GM12878 (cell line): ENCODE measurements at regions not wholly inside any gene's neighbourhood (a gene's known extent, or its start where the extent isn't known, plus 50 kb on each side); places are given as distances from the start of the nearest gene placed in this dataset.
"Not testable (repeated sequence)": the region's sequence is repeated elsewhere in the genome, so short reads cannot be mapped to it uniquely, and the experiment has no call there.

Experiments
- ATAC-seq: fragments of 200-7000 bp; cut with Tn5 transposase; 3 replicates; pipeline ENCODE4 v1.9.1; 2020; ENCODE audit warnings: mild to moderate bottlenecking, moderate library complexity
- BruUV-seq: library from RNA; stranded (reverse); fragments of 400-500 nt; replicated peaks from 2 replicates; lab custom pipeline; 2021; lab: Mats Ljungman, UMichigan
- CTCF ChIA-PET: fragments of 300-600 bp; sonication (Branson Sonifier 250); formaldehyde crosslinking; extraction: SDS; loops from one replicate; lab custom pipeline; 2021; ENCODE audit warnings: inconsistent platforms; lab: Yijun Ruan, JAX
- POLR2A ChIA-PET: fragments of 350-600 bp; formaldehyde crosslinking; extraction: SDS; loops from one replicate; lab custom pipeline; 2021; ENCODE audit warnings: inconsistent platforms; lab: Charles Lee
- RAD21 ChIA-PET: fragments of 300-600 bp; sonication (Branson Sonifier 250); formaldehyde crosslinking; loops from one replicate; lab custom pipeline; 2023; ENCODE audit warnings: antibody characterized with exemption; ENCODE audit not compliant: unreplicated experiment; lab: Charles Lee
- SMC1A ChIA-PET: fragments of 300-600 bp; sonication (Branson Sonifier 250); formaldehyde crosslinking; loops from one replicate; lab custom pipeline; 2023; ENCODE audit not compliant: unreplicated experiment, uncharacterized antibody; lab: Charles Lee
- DNase-seq: peaks from one replicate; pipeline ENCODE4 v3.0.0-alpha.2; 2011; ENCODE audit warnings: low read depth, low spot score
- FAIRE-seq: peaks from 3 replicates; lab custom pipeline; 2011; peaks lifted over from hg19 to GRCh38; lab: Jason Lieb, UNC
- H2AFZ ChIP-seq: 2 replicates; pipeline ENCODE4 v1.6.0; 2011; ENCODE audit warnings: low read depth, low read length, control low read depth; ENCODE audit not compliant: control insufficient read depth
- H3K27ac ChIP-seq: 2 replicates; pipeline ENCODE4 v1.5.1; 2011; ENCODE audit warnings: control low read depth; ENCODE audit not compliant: control insufficient read depth, insufficient read depth
- H3K27me3 ChIP-seq, 2 experiments: replicated peaks in 1 of 2; 2 replicates each; pipeline versions ENCODE4 v1.6.0 to v1.6.1; 2011; ENCODE audit warnings: low read length in 1 of 2; ENCODE audit not compliant: control insufficient read depth in 2 of 2, insufficient read depth in 2 of 2
- H3K36me3 ChIP-seq, 2 experiments: 2 replicates each; pipeline ENCODE4 v1.5.1; 2011; ENCODE audit warnings: low read length in 1 of 2; ENCODE audit not compliant: control insufficient read depth in 2 of 2, insufficient read depth in 2 of 2
- H3K4me1 ChIP-seq: 2 replicates; pipeline ENCODE4 v1.6.1; 2011; ENCODE audit warnings: mild to moderate bottlenecking, low read length, moderate library complexity, mixed read lengths; ENCODE audit not compliant: control insufficient read depth, insufficient read depth
- H3K4me2 ChIP-seq: 2 replicates; pipeline ENCODE4 v1.6.0; 2011; ENCODE audit warnings: control low read depth; ENCODE audit not compliant: control insufficient read depth, insufficient read depth
- H3K4me3 ChIP-seq: fragments of 200-600 bp; sonication (generic); 2 replicates; pipeline ENCODE4 v1.5.1; 2016
- H3K79me2 ChIP-seq: 2 replicates; pipeline ENCODE4 v1.6.0; 2011; ENCODE audit warnings: low read length; ENCODE audit not compliant: control insufficient read depth, insufficient read depth
- H3K9ac ChIP-seq: 2 replicates; pipeline ENCODE4 v1.8.0; 2011; ENCODE audit warnings: low read length, control low read depth, mixed read lengths; ENCODE audit not compliant: control insufficient read depth, insufficient read depth
- H3K9me3 ChIP-seq: replicated peaks from 3 replicates; pipeline ENCODE4 v1.5.1; 2011; ENCODE audit warnings: mild to moderate bottlenecking, low read length; ENCODE audit not compliant: control insufficient read depth, insufficient read depth
- H4K20me1 ChIP-seq: 2 replicates; pipeline ENCODE4 v1.6.0; 2011; ENCODE audit not compliant: control insufficient read depth, insufficient read depth
- FOXM1 ChIP-seq: IDR thresholded peaks from 2 replicates; pipeline ENCODE4 v1.6.1; 2012; ENCODE audit warnings: low read depth, mild to moderate bottlenecking, inconsistent platforms, low read length, moderate library complexity
- LARP7 ChIP-seq: fragments of 450-650 bp; IDR thresholded peaks from 2 replicates; pipeline ENCODE4 v1.6.1; 2017; ENCODE audit warnings: mild to moderate bottlenecking
- WGBS: methylation state at CpG from one replicate; pipeline ENCODE4 v1.1.6; 2016; ENCODE audit warnings: low lambda C conversion rate; ENCODE audit not compliant: insufficient replicate concordance, insufficient coverage; ENCODE audit errors: missing lambda C conversion rate; 5-methylcytosine and 5-hydroxymethylcytosine counted together
- in situ Hi-C: fragments of 300-500 bp; cut with MboI; formaldehyde crosslinking; loops from 9 replicates; pipeline ENCODE4 v1.14.3; 2018; ENCODE audit warnings: mixed read lengths
- intact Hi-C: fragments of 100-400 bp; cut with micrococcal nuclease; formaldehyde crosslinking; loops from one replicate; pipeline ENCODE4 v1.14.2; 2022; ENCODE audit not compliant: unreplicated experiment
- TF ChIP-seq, protein P1 (sequence below): fragments of 450-650 bp; IDR thresholded peaks from 2 replicates; pipeline ENCODE4 v1.6.1; 2017; ENCODE audit warnings: borderline replicate concordance
- TF ChIP-seq, protein P2 (sequence below): IDR thresholded peaks from 2 replicates; pipeline ENCODE4 v1.6.1; 2011; ENCODE audit warnings: mild to moderate bottlenecking, low read depth, low read length, moderate library complexity; ENCODE audit not compliant: insufficient replicate concordance

DNA sequence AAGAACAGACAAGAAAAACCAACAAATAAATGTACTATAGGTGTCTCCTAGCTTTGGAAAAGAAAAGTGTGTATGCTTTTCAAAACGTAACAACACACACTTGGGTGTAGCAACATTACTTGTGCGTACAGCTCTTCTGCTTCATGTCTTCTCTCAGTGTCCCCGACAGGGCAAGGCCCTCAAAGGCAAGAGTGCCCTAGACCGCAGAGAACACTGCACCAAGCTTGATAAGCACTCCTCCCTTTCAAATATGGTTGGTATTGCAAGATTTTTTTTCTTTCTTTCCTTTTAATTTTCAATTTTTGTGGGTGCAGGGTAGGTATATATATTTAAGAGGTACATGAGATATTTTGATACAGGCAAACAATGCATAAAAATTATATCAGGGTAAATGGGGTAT is 106.8 kb downstream of the EIF4E start (continued):
- TF ChIP-seq, protein P1, sequence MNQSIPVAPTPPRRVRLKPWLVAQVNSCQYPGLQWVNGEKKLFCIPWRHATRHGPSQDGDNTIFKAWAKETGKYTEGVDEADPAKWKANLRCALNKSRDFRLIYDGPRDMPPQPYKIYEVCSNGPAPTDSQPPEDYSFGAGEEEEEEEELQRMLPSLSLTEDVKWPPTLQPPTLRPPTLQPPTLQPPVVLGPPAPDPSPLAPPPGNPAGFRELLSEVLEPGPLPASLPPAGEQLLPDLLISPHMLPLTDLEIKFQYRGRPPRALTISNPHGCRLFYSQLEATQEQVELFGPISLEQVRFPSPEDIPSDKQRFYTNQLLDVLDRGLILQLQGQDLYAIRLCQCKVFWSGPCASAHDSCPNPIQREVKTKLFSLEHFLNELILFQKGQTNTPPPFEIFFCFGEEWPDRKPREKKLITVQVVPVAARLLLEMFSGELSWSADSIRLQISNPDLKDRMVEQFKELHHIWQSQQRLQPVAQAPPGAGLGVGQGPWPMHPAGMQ, result no peak
- TF ChIP-seq, protein P2, sequence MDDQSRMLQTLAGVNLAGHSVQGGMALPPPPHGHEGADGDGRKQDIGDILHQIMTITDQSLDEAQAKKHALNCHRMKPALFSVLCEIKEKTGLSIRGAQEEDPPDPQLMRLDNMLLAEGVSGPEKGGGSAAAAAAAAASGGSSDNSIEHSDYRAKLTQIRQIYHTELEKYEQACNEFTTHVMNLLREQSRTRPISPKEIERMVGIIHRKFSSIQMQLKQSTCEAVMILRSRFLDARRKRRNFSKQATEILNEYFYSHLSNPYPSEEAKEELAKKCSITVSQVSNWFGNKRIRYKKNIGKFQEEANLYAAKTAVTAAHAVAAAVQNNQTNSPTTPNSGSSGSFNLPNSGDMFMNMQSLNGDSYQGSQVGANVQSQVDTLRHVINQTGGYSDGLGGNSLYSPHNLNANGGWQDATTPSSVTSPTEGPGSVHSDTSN, result no peak
- no peak for TF ChIP-seq FOXM1
- no peak for TF ChIP-seq LARP7

DNA sequence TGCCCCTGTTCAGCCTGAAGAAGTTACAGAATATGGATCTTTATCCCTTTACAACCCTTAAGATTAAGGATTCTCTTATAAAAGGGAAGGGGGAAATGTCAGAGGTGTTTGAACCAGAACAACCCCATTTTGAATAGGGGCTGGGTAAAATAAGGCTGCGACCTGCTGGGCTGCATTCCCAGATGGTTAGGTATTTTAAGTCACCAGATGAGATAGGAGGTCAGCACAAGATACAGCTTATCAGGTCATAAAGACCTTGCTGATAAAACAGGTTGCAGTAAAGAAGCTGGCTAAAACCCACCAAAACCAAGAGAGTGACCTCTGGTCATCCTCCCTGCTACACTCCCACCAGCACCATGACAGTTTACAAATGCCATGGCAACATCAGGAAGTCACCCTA is 110.8 kb downstream of the EIF4E start:
- H3K36me3 ChIP-seq, H3K9me3 ChIP-seq, H3K79me2 ChIP-seq, BruUV-seq, H4K20me1 ChIP-seq, DNase-seq, H3K4me3 ChIP-seq, POLR2A ChIA-PET, H3K4me1 ChIP-seq, RAD21 ChIA-PET, FAIRE-seq, H2AFZ ChIP-seq, in situ Hi-C loops, SMC1A ChIA-PET, H3K4me2 ChIP-seq, ATAC-seq, H3K9ac ChIP-seq, H3K27ac ChIP-seq, intact Hi-C loops, H3K27me3 ChIP-seq: not testable (repeated sequence)
- CTCF ChIA-PET, result interaction anchor here (0.9 kb wide), 1 partner anchor 351 kb away, joined by 5 read pairs; no protein-coding TSS in a partner anchor
- WGBS, result 0% methylated on average over 1 of the region's 1 CpG
